ENCODE measurements at regions not wholly inside any gene's neighbourhood (a gene's known extent, or its start where the extent isn't known, plus 50 kb on each side); places are given as distances from the start of the nearest gene placed in this dataset.
"Not testable (repeated sequence)": the region's sequence is repeated elsewhere in the genome, so short reads cannot be mapped to it uniquely, and the experiment has no call there.

DNA sequence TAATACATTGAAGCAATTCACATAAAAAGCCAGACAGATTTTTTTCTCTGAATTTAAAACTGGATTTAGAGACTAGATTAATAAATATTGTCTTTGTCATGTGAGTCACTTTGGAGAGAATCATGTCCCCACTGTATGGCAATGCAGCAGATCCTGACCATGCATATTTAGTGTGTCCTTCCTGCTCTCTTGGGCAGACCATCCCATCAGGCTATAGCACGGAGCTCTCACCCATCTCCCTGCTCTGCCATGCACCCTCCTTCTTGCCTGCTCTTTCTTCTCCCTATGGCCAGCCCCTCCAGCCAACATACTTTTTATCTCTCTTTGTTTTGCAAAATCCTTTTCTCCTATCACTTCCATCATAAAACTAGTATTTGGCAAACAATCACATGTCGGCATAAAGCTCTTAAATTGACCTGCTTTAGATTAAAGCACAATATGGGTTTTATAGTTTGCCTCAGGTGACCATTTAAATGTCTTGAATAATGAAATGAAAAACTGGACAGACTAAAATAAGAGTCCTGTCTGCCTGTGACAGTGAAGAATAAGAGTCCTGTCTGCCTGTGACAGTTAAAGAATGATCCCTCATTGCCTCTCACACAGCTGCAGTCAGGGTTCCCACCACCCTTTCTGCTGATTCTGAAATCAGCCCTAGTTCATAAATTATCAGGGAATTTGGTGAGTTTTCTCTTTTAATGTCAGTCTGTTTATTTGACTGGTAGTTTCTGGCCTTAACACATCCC lies 315.0 kb upstream of the PLGLB2 start:
- TF ChIP-seq, protein P1, sequence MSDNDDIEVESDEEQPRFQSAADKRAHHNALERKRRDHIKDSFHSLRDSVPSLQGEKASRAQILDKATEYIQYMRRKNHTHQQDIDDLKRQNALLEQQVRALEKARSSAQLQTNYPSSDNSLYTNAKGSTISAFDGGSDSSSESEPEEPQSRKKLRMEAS (IDR thresholded peaks at IDR 0.05; ENCODE audit: insufficient read depth, insufficient read length), result not testable (repeated sequence)
- not testable (repeated sequence) for TF ChIP-seq GATA2 (IDR thresholded peaks at IDR 0.05; ENCODE audit: insufficient read depth, insufficient read length, low read depth, low read length)
